Smooth muscle cell of the brain vasculature (primary cell): ENCODE measurements at regions not wholly inside any gene's neighbourhood (a gene's known extent, or its start where the extent isn't known, plus 50 kb on each side); places are given as distances from the start of the nearest gene placed in this dataset.

Source experiments
- DNase-seq: peaks from one replicate; pipeline ENCODE4 v3.0.0-alpha.2; 2012; ENCODE audit warnings: low read depth, low spot score

- no peak for DNase-seq
Observed at GRCh38 chr5:28219539-28219938, 1181.2 kb upstream of the CDH9 start.

GRCh38 chr5:28217695-28218094 lies 1179.3 kb upstream of the CDH9 start:
- DNase-seq, result no peak

- no peak for DNase-seq
Observed at GRCh38 chr5:28216939-28217360, 1178.6 kb upstream of the CDH9 start.

- DNase-seq, result no peak
Observed at GRCh38 chr5:28215091-28215490, 1176.7 kb upstream of the CDH9 start.

- DNase-seq, result no peak
Observed at GRCh38 chr5:28214292-28214691, 1175.9 kb upstream of the CDH9 start.

- no peak for DNase-seq
Observed at GRCh38 chr5:28208356-28208755, 1170.0 kb upstream of the CDH9 start.

GRCh38 chr5:28190011-28190410 lies 1151.6 kb upstream of the CDH9 start:
- DNase-seq, result no peak

GRCh38 chr5:28174691-28175090 lies 1136.3 kb upstream of the CDH9 start:
- DNase-seq, result no peak

GRCh38 chr5:28165096-28165495 lies 1126.7 kb upstream of the CDH9 start:
- no peak for DNase-seq

GRCh38 chr5:28164568-28164967 lies 1126.2 kb upstream of the CDH9 start:
- DNase-seq, result no peak

- no peak for DNase-seq
Observed at GRCh38 chr5:28156981-28157380, 1118.6 kb upstream of the CDH9 start.

GRCh38 chr5:28143519-28143918 lies 1105.1 kb upstream of the CDH9 start:
- no peak for DNase-seq

- no peak for DNase-seq
Observed at GRCh38 chr5:28132151-28132550, 1093.8 kb upstream of the CDH9 start.

GRCh38 chr5:28117691-28118090 lies 1079.3 kb upstream of the CDH9 start:
- DNase-seq, result no peak

GRCh38 chr5:28117273-28117672 lies 1078.9 kb upstream of the CDH9 start:
- DNase-seq, result no peak

GRCh38 chr5:28110781-28111180 lies 1072.4 kb upstream of the CDH9 start:
- no peak for DNase-seq

GRCh38 chr5:28104080-28104479 lies 1065.7 kb upstream of the CDH9 start:
- DNase-seq, result no peak

GRCh38 chr5:28084069-28084468 lies 1045.7 kb upstream of the CDH9 start:
- no peak for DNase-seq

GRCh38 chr5:28082610-28083009 lies 1044.2 kb upstream of the CDH9 start:
- no peak for DNase-seq

GRCh38 chr5:28077291-28078240 lies 1039.2 kb upstream of the CDH9 start:
- no peak for DNase-seq

- no peak for DNase-seq
Observed at GRCh38 chr5:28066856-28067255, 1028.5 kb upstream of the CDH9 start.

- no peak for DNase-seq
Observed at GRCh38 chr5:28065656-28066055, 1027.3 kb upstream of the CDH9 start.

- no peak for DNase-seq
Observed at GRCh38 chr5:28046596-28046995, 1008.2 kb upstream of the CDH9 start.

GRCh38 chr5:28027851-28028250 lies 989.5 kb upstream of the CDH9 start:
- no peak for DNase-seq
